ENCODE measurements at regions not wholly inside any gene's neighbourhood (a gene's known extent, or its start where the extent isn't known, plus 50 kb on each side); places are given as distances from the start of the nearest gene placed in this dataset.
"Not testable (repeated sequence)": the region's sequence is repeated elsewhere in the genome, so short reads cannot be mapped to it uniquely, and the experiment has no call there.

GRCh38 chr1:87956750-87957149 is 628.1 kb downstream of the LMO4 start:
- no peak for DNase-seq (ENCODE audit: low spot score)

DNA sequence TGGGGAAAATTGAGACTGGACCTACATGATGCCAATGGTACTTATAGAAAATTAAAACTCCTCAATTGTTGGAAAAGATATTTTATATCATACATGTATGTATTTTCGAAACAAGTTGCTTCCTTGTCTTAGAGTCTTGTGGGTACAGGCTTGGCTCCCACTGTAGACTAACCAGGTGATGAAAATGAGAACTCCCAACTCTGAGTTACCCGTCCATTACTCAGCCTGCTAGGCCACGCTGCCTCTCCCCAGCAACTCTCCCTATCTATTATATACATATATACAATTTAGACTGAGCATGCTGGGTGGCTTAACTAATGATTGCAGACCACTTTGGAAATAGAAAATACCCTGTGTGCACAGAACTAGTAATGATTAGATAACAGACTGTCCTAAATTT is 628.7 kb downstream of the LMO4 start:
- no peak for DNase-seq (ENCODE audit: low spot score)

DNA sequence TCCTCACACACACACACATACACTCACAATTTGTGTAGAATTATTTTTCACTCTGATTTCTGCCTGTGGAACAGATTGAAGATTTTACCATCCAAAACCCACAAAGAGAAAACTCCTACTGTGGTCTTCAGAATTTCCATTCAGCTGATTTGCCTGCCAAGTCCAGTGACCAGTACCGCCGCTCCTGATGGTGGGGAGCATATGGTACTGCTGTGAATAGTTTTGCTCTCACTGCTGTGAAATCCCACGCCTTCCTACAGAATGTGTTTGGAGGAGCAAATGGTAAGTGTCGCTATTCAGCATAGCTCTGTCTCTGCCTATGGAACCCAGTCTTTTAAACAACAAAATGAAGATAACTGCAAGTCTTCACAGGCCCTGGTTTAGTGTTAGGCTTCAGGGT is 629.5 kb downstream of the LMO4 start:
- DNase-seq (ENCODE audit: low spot score), result no peak

DNA sequence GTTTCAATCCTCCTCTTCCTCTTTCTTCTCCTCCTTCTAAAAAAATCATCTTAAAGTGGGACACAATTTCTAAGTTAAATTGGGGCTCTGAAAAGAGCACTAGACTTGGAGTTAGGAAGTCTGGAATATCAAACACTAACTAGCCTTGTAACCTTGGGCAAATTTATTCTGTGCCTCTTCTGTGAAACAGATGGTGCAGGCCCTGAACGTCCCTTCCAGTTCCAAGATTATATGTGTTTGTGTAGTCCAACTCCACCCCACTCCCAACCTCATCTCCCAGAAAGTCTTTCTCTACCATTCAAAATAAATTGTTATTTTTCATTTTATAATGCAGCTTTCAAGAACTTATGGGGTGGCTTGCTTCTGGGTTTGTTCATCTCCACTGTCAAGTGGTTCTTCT is 630.0 kb downstream of the LMO4 start:
- no peak for DNase-seq (ENCODE audit: low spot score)

- DNase-seq (ENCODE audit: low spot score), result no peak
Measured at GRCh38 chr1:87959236-87959635, 630.6 kb downstream of the LMO4 start.

GRCh38 chr1:87961992-87962391 is 633.3 kb downstream of the LMO4 start:
- DNase-seq (ENCODE audit: low spot score), result no peak

DNA sequence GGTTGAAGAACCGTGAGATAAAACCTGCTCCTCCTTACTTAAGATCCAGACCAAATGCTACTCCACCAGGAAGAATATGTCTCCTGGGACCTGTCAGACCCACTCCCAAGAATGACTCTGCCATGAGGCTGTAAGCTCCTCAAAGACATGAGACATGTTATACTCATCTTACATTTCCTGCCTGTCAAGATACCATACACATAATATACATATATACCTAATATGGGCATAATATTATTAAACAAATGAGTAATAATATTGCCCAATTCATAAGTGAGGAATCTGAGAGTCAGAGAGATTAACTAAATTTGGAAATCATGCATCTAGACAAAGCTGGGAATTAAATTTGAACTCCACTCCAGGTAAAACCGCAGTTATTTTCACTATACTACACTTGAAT is 634.9 kb downstream of the LMO4 start:
- no peak for DNase-seq (ENCODE audit: low spot score)

GRCh38 chr1:87965193-87965592 is 636.5 kb downstream of the LMO4 start:
- DNase-seq (ENCODE audit: low spot score), result no peak

GRCh38 chr1:87968197-87968955 is 639.7 kb downstream of the LMO4 start:
- no peak for DNase-seq (ENCODE audit: low spot score)

GRCh38 chr1:87969040-87969439 is 640.4 kb downstream of the LMO4 start:
- DNase-seq (ENCODE audit: low spot score), result no peak

GRCh38 chr1:87972811-87973210 is 644.1 kb downstream of the LMO4 start:
- no peak for DNase-seq (ENCODE audit: low spot score)

- DNase-seq (ENCODE audit: low spot score), result no peak
Measured at GRCh38 chr1:87973896-87974295, 645.2 kb downstream of the LMO4 start.

- DNase-seq (ENCODE audit: low spot score), result no peak
Measured at GRCh38 chr1:87976316-87976715, 647.6 kb downstream of the LMO4 start.

DNA sequence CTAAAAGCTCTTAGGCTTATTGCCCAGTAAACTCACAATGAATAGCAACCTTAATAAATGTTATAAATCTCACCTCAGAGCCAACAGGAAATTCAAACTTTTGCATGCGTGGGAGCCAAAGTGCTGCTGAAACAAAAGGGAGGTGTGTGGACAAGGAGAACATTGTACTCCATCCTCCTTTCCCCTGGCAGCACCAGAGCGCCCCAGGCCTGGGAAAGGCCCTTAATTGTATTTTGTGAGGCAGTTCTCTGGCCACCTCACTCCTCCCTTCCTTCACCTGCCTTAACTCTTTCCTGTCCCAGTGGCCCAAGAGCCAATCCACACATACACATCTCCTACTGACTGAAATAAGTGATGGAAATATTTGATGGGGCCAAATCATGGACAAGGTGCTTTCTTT is 648.5 kb downstream of the LMO4 start:
- no peak for DNase-seq (ENCODE audit: low spot score)

GRCh38 chr1:87979079-87979478 is 650.4 kb downstream of the LMO4 start:
- DNase-seq (ENCODE audit: low spot score), result no peak

GRCh38 chr1:87980494-87980893 is 651.8 kb downstream of the LMO4 start:
- no peak for DNase-seq (ENCODE audit: low spot score)

GRCh38 chr1:87981386-87981785 is 652.7 kb downstream of the LMO4 start:
- no peak for DNase-seq (ENCODE audit: low spot score)

DNA sequence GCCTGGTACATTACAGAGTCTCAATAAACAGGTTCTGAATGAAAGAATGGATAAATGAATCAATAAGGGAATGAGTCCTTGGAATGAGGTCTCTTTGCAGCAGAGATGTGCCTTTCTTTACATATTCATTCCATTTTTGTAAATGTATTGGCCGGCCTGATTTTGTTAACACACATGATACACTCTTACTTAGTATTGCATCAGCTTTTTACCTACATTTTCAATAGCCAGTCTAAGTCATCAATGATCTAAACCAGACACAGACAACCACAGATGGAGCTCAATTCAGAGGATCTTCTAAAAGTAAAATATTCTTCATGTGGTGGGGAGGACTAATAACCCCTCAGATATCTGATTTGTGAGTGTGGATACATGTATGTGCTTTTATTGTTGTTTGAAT is 653.1 kb downstream of the LMO4 start:
- DNase-seq (ENCODE audit: low spot score), result no peak

- DNase-seq (ENCODE audit: low spot score), result no peak
Measured at GRCh38 chr1:87983841-87984240, 655.2 kb downstream of the LMO4 start.

GRCh38 chr1:87985071-87985470 is 656.4 kb downstream of the LMO4 start:
- no peak for DNase-seq (ENCODE audit: low spot score)

- DNase-seq (ENCODE audit: low spot score), result peak; percentile 32
Measured at GRCh38 chr1:87986130-87986866, 657.6 kb downstream of the LMO4 start.

- peak; percentile 15 for DNase-seq (ENCODE audit: low spot score)
Measured at GRCh38 chr1:87989346-87989745, 660.7 kb downstream of the LMO4 start.

- not testable (repeated sequence) for DNase-seq (ENCODE audit: low spot score)
Measured at GRCh38 chr1:87992536-87992935, 663.9 kb downstream of the LMO4 start.

DNA sequence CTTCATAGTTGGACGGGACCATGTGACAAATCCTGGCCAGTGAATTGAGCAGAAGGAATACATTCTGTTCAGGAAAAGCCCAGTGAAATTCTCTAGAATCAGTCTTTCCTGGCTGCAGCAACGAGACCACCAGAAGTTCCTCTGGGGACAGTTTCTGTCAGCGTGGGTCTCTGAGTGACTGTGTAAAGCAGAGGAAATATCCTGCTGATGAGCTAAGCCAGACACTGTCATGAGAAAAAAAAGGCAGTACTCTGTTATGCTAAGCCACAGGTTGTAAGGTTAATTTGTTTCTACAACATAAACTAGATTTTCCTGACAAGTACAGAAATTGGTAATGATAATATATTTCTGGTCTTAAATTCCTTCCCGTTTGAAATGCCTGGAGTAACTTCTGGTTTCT is 664.4 kb downstream of the LMO4 start:
- no peak for DNase-seq (ENCODE audit: low spot score)

Data from NAMALWA (cell line).